GM12873 (cell line): ENCODE measurements at regions not wholly inside any gene's neighbourhood (a gene's known extent, or its start where the extent isn't known, plus 50 kb on each side); places are given as distances from the start of the nearest gene placed in this dataset.

ENCODE experiments used
- CTCF ChIP-seq: IDR thresholded peaks from 2 replicates; pipeline ENCODE4 v1.5.1; 2012; ENCODE audit warnings: low read depth, mild to moderate bottlenecking, moderate library complexity, low read length, control low read depth; ENCODE audit not compliant: insufficient read depth; ENCODE audit errors: missing control alignments

GRCh38 chr20:23151885-23152284, 65.8 kb upstream of the CD93 start:
- no peak for TF ChIP-seq CTCF

GRCh38 chr20:23151008-23151703, 65.0 kb upstream of the CD93 start:
- no peak for TF ChIP-seq CTCF

GRCh38 chr20:23150304-23151007, 64.3 kb upstream of the CD93 start:
- TF ChIP-seq CTCF: no peak

GRCh38 chr20:23149623-23150279, 63.6 kb upstream of the CD93 start:
- no peak for TF ChIP-seq CTCF

- no peak for TF ChIP-seq CTCF
These were observed 62.8 kb upstream of the CD93 start for GRCh38 chr20:23148731-23149570.

GRCh38 chr20:23147964-23148730, 62.0 kb upstream of the CD93 start:
- no peak for TF ChIP-seq CTCF
